Esophagus (tissue), 2 donors: ENCODE measurements at regions not wholly inside any gene's neighbourhood (a gene's known extent, or its start where the extent isn't known, plus 50 kb on each side); places are given as distances from the start of the nearest gene placed in this dataset.

Experiments
- H3K27ac ChIP-seq, 2 donors: one replicate each; pipeline ENCODE4 v1.5.1; 2013; ENCODE audit warnings: low read depth in 2 of 2, mild to moderate bottlenecking in 2 of 2, inconsistent platforms in 1 of 2, low read length in 1 of 2, moderate library complexity in 1 of 2
- H3K27me3 ChIP-seq, 2 donors: one replicate each; pipeline ENCODE4 v1.6.1; 2013; ENCODE audit warnings: low read length in 2 of 2, control low read depth in 1 of 2, mild to moderate bottlenecking in 1 of 2; ENCODE audit not compliant: insufficient read depth in 2 of 2, control insufficient read depth in 1 of 2
- H3K36me3 ChIP-seq, 2 donors: one replicate each; pipeline ENCODE4 v1.6.1; 2013; ENCODE audit warnings: low read length in 1 of 2; ENCODE audit not compliant: control insufficient read depth in 2 of 2, insufficient read depth in 2 of 2
- H3K4me1 ChIP-seq, 2 donors: one replicate each; pipeline ENCODE4 v1.6.1; 2013; ENCODE audit warnings: low read length in 1 of 2; ENCODE audit not compliant: control insufficient read depth in 2 of 2, insufficient read depth in 2 of 2
- H3K4me3 ChIP-seq, 2 donors: one replicate each; pipeline ENCODE4 v1.5.1; 2013; ENCODE audit warnings: low read length in 2 of 2, mild to moderate bottlenecking in 2 of 2, low read depth in 1 of 2, moderate library complexity in 1 of 2
- H3K9me3 ChIP-seq, 2 donors: one replicate each; pipeline ENCODE4 v1.6.1; 2013; ENCODE audit warnings: mild to moderate bottlenecking in 2 of 2, low read depth in 1 of 2, low read length in 1 of 2, moderate library complexity in 1 of 2; ENCODE audit not compliant: control insufficient read depth in 2 of 2, insufficient read depth in 1 of 2
- WGBS, 2 donors: extraction: QIAGEN DNeasy Blood & Tissue Kit; methylation state at CpG; one replicate each; pipeline ENCODE4 v1.1.7; 2013; 5-methylcytosine and 5-hydroxymethylcytosine counted together
- donor health status: healthy with polysubstance abuse.
- donor health status: Bipolar disorder and iron deficiency.

- Histone ChIP-seq H3K4me1 (no peaks in the 10 kb centered on the region), H3K4me3 (no peak overlapping the region), H3K9me3 (peaks cover 5% of the 10 kb centered on the region in 2 donors), H3K27me3 (no peaks in the 10 kb centered on the region), H3K36me3 (no peaks in the 10 kb centered on the region), H3K27ac (no peak overlapping the region)
- 91 to 95% methylated on average over 11 of the region's 11 CpGs for WGBS, 2 donors
Measured at GRCh38 chr4:180861651-180862050, 1381.6 kb upstream of the TENM3 start.

GRCh38 chr4:180866933-180867643 is 1376.1 kb upstream of the TENM3 start:
- H3K36me3 ChIP-seq, result no peaks in the 10 kb centered on the region
- 85 to 90% methylated on average over 16 of the region's 16 CpGs for WGBS, 2 donors
- H3K27ac ChIP-seq, result no peak overlapping the region
- no peak overlapping the region for H3K4me3 ChIP-seq
- no peaks in the 10 kb centered on the region for H3K4me1 ChIP-seq
- H3K27me3 ChIP-seq, result no peaks in the 10 kb centered on the region
- H3K9me3 ChIP-seq, result peaks cover 5 to 10% of the 10 kb centered on the region in 2 donors

- H3K36me3 ChIP-seq, result no peaks in the 10 kb centered on the region
Measured at GRCh38 chr4:180870623-180871022, 1372.6 kb upstream of the TENM3 start.

GRCh38 chr4:180898305-180898704 is 1344.9 kb upstream of the TENM3 start:
- Histone ChIP-seq H3K4me3 (no peak overlapping the region), H3K27me3 (no peaks in the 10 kb centered on the region), H3K9me3 (peaks cover 0 to 2% of the 10 kb centered on the region in 2 donors), H3K4me1 (no peaks in the 10 kb centered on the region), H3K27ac (no peak overlapping the region), H3K36me3 (no peaks in the 10 kb centered on the region)
- WGBS, 2 donors, result 0% methylated on average over 1 of the region's 1 CpG

More at GRCh38 chr4:180870623-180871022, 1372.6 kb upstream of the TENM3 start:
- Histone ChIP-seq H3K27ac (no peak overlapping the region), H3K4me3 (no peak overlapping the region), H3K9me3 (peaks cover 7 to 12% of the 10 kb centered on the region in 2 donors), H3K27me3 (no peaks in the 10 kb centered on the region), H3K4me1 (no peaks in the 10 kb centered on the region)
- 40 to 41% methylated on average over 2 of the region's 2 CpGs for WGBS, 2 donors

GRCh38 chr4:180900781-180901180 is 1342.4 kb upstream of the TENM3 start:
- H3K4me1 ChIP-seq, result no peaks in the 10 kb centered on the region
- WGBS, 2 donors, result 57 to 69% methylated on average over 4 of the region's 4 CpGs
- no peak overlapping the region for H3K27ac ChIP-seq
- H3K27me3 ChIP-seq, result no peaks in the 10 kb centered on the region
- peaks cover 0 to 2% of the 10 kb centered on the region in 2 donors for H3K9me3 ChIP-seq
- H3K4me3 ChIP-seq, result no peak overlapping the region
- H3K36me3 ChIP-seq, result no peaks in the 10 kb centered on the region

GRCh38 chr4:180909279-180909678 is 1333.9 kb upstream of the TENM3 start:
- Histone ChIP-seq H3K36me3 (no peaks in the 10 kb centered on the region), H3K27ac (no peak overlapping the region), H3K27me3 (no peaks in the 10 kb centered on the region), H3K4me1 (no peaks in the 10 kb centered on the region), H3K4me3 (no peak overlapping the region), H3K9me3 (no peaks in the 10 kb centered on the region)
- WGBS, 2 donors, result 80 to 81% methylated on average over 1 of the region's 1 CpG

GRCh38 chr4:180913750-180914149 is 1329.5 kb upstream of the TENM3 start:
- Histone ChIP-seq H3K36me3 (no peaks in the 10 kb centered on the region), H3K27ac (no peak overlapping the region), H3K4me3 (no peak overlapping the region), H3K9me3 (no peaks in the 10 kb centered on the region), H3K4me1 (no peaks in the 10 kb centered on the region), H3K27me3 (no peaks in the 10 kb centered on the region)
- WGBS, 2 donors, result 41 to 45% methylated on average over 1 of the region's 1 CpG

GRCh38 chr4:180923486-180923885 is 1319.7 kb upstream of the TENM3 start:
- H3K4me1 ChIP-seq, result no peaks in the 10 kb centered on the region

GRCh38 chr4:180925805-180926204 is 1317.4 kb upstream of the TENM3 start:
- Histone ChIP-seq H3K9me3 (no peaks in the 10 kb centered on the region), H3K27me3 (no peaks in the 10 kb centered on the region), H3K27ac (no peak overlapping the region), H3K4me1 (no peaks in the 10 kb centered on the region), H3K4me3 (no peak overlapping the region), H3K36me3 (no peaks in the 10 kb centered on the region)
- WGBS, 2 donors, result 74 to 75% methylated on average over 3 of the region's 3 CpGs

More at GRCh38 chr4:180923486-180923885, 1319.7 kb upstream of the TENM3 start:
- no peaks in the 10 kb centered on the region for H3K36me3 ChIP-seq
- H3K27me3 ChIP-seq, result no peaks in the 10 kb centered on the region
- H3K9me3 ChIP-seq, result no peaks in the 10 kb centered on the region
- H3K4me3 ChIP-seq, result no peak overlapping the region
- H3K27ac ChIP-seq, result no peak overlapping the region

GRCh38 chr4:180926277-180926676 is 1316.9 kb upstream of the TENM3 start:
- H3K27me3 ChIP-seq, result no peaks in the 10 kb centered on the region
- 50 to 69% methylated on average over 1 of the region's 1 CpG for WGBS, 2 donors
- no peak overlapping the region for H3K27ac ChIP-seq
- H3K9me3 ChIP-seq, result no peaks in the 10 kb centered on the region
- no peaks in the 10 kb centered on the region for H3K4me1 ChIP-seq
- no peaks in the 10 kb centered on the region for H3K36me3 ChIP-seq
- no peak overlapping the region for H3K4me3 ChIP-seq
